H9 (cell line): ENCODE measurements at regions not wholly inside any gene's neighbourhood (a gene's known extent, or its start where the extent isn't known, plus 50 kb on each side); places are given as distances from the start of the nearest gene placed in this dataset.

ENCODE experiments used
- DNase-seq: peaks from one replicate; pipeline ENCODE4 v3.0.0-alpha.2; 2017
- H2AFZ ChIP-seq: one replicate; pipeline ENCODE4 v1.6.1; 2013; ENCODE audit warnings: mild to moderate bottlenecking, low read length, control low read depth, moderate library complexity
- H2AK5ac ChIP-seq: 2 replicates; pipeline ENCODE4 v1.6.1; 2013; ENCODE audit warnings: low read length, control low read depth, mixed read lengths; ENCODE audit not compliant: insufficient read length
- H2BK120ac ChIP-seq: one replicate; pipeline ENCODE4 v1.6.1; 2013; ENCODE audit warnings: low read depth, mild to moderate bottlenecking, low read length, control low read depth, inconsistent platforms; ENCODE audit not compliant: poor library complexity, severe bottlenecking
- H2BK12ac ChIP-seq: 2 replicates; pipeline ENCODE4 v1.6.1; 2013; ENCODE audit warnings: low read length, control low read depth, mixed read lengths, low read depth; ENCODE audit not compliant: insufficient read length
- H2BK15ac ChIP-seq: 2 replicates; pipeline ENCODE4 v1.6.1; 2013; ENCODE audit warnings: low read depth, low read length, control low read depth
- H2BK20ac ChIP-seq: one replicate; pipeline ENCODE4 v1.6.1; 2013; ENCODE audit warnings: low read depth, mild to moderate bottlenecking, low read length, control low read depth, inconsistent platforms; ENCODE audit not compliant: poor library complexity, severe bottlenecking
- H2BK5ac ChIP-seq: 2 replicates; pipeline ENCODE4 v1.6.1; 2013; ENCODE audit warnings: low read length, control low read depth, mixed read lengths; ENCODE audit not compliant: insufficient read length
- H3K14ac ChIP-seq: 2 replicates; pipeline ENCODE4 v1.6.1; 2013; ENCODE audit warnings: low read length, control low read depth; ENCODE audit not compliant: insufficient read depth
- H3K18ac ChIP-seq: 2 replicates; pipeline ENCODE4 v1.6.1; 2013; ENCODE audit warnings: low read depth, mild to moderate bottlenecking, mixed read lengths, low read length, control low read depth; ENCODE audit not compliant: insufficient read length
- H3K23ac ChIP-seq: 2 replicates; pipeline ENCODE4 v1.6.1; 2013; ENCODE audit warnings: low read length, control low read depth, mixed read lengths, low read depth; ENCODE audit not compliant: insufficient read length
- H3K23me2 ChIP-seq: 2 replicates; pipeline ENCODE4 v1.6.1; 2013; ENCODE audit warnings: low read depth, mild to moderate bottlenecking, mixed read lengths, low read length, control low read depth; ENCODE audit not compliant: insufficient read length, poor library complexity, severe bottlenecking
- H3K27ac ChIP-seq: 2 replicates; pipeline ENCODE4 v1.5.1; 2013; ENCODE audit warnings: low read length, control low read depth, mixed read lengths, low read depth; ENCODE audit not compliant: insufficient read length
- H3K27me3 ChIP-seq: 2 replicates; pipeline ENCODE4 v1.6.1; 2013; ENCODE audit warnings: low read length, control low read depth, inconsistent platforms; ENCODE audit not compliant: insufficient read depth
- H3K4ac ChIP-seq: 2 replicates; pipeline ENCODE4 v1.6.1; 2013; ENCODE audit warnings: low read depth, mild to moderate bottlenecking, control low read depth, inconsistent platforms, low read length, moderate library complexity
- H3K4me1 ChIP-seq: 2 replicates; pipeline ENCODE4 v1.6.1; 2013; ENCODE audit warnings: low read length, control low read depth, inconsistent platforms; ENCODE audit not compliant: insufficient read depth
- H3K4me2 ChIP-seq: 2 replicates; pipeline ENCODE4 v1.6.1; 2013; ENCODE audit warnings: low read length, control low read depth, mixed read lengths; ENCODE audit not compliant: insufficient read length, insufficient read depth
- H3K56ac ChIP-seq: 2 replicates; pipeline ENCODE4 v1.6.1; 2013; ENCODE audit warnings: low read depth, mild to moderate bottlenecking, mixed read lengths, low read length, control low read depth; ENCODE audit not compliant: insufficient read length
- H3K79me1 ChIP-seq: 2 replicates; pipeline ENCODE4 v1.6.1; 2013; ENCODE audit warnings: low read depth, mild to moderate bottlenecking, moderate library complexity, low read length, control low read depth, inconsistent platforms; ENCODE audit not compliant: insufficient read depth, poor library complexity, severe bottlenecking
- H3K79me2 ChIP-seq: 2 replicates; pipeline ENCODE4 v1.6.1; 2013; ENCODE audit warnings: low read length, control low read depth, inconsistent platforms; ENCODE audit not compliant: insufficient read depth
- H3K9ac ChIP-seq: 2 replicates; pipeline ENCODE4 v1.6.1; 2013; ENCODE audit warnings: low read length, control low read depth, mixed read lengths; ENCODE audit not compliant: insufficient read length; ENCODE audit errors: extremely low read depth
- H3K9me3 ChIP-seq: one replicate; pipeline ENCODE4 v1.6.1; 2013; ENCODE audit warnings: low read depth, low read length, inconsistent platforms; ENCODE audit not compliant: control insufficient read depth
- H3T11ph ChIP-seq: one replicate; pipeline ENCODE4 v1.6.1; 2013; ENCODE audit warnings: mild to moderate bottlenecking, low read length, control low read depth, inconsistent platforms
- H4K20me1 ChIP-seq: one replicate; pipeline ENCODE4 v1.6.1; 2013; ENCODE audit not compliant: control insufficient read depth, insufficient read length, insufficient read depth
- H4K5ac ChIP-seq: 2 replicates; pipeline ENCODE4 v1.6.1; 2013; ENCODE audit warnings: low read depth, mild to moderate bottlenecking, mixed read lengths, low read length, control low read depth; ENCODE audit not compliant: insufficient read length
- H4K8ac ChIP-seq: replicated peaks from 2 replicates; pipeline ENCODE4 v1.6.1; 2013; ENCODE audit warnings: low read length, control low read depth, mixed read lengths, low read depth; ENCODE audit not compliant: insufficient read length
- H4K91ac ChIP-seq: 2 replicates; pipeline ENCODE4 v1.6.1; 2013; ENCODE audit warnings: low read depth, mild to moderate bottlenecking, moderate library complexity, mixed read lengths, low read length, control low read depth; ENCODE audit not compliant: insufficient read length
- H3K27ac Mint-ChIP-seq, 3 experiments: 2 replicates in 2 of 3; 3 replicates in 1 of 3; pipeline ENCODE4 v1.8.0; 2020 to 2021; ENCODE audit warnings: mixed read lengths in 3 of 3, mild to moderate bottlenecking in 1 of 3, moderate library complexity in 1 of 3
- H3K27me3 Mint-ChIP-seq: 2 replicates; pipeline ENCODE4 v1.8.0; 2021; ENCODE audit warnings: low read depth, mild to moderate bottlenecking, moderate library complexity, mixed read lengths
- H3K36me3 Mint-ChIP-seq, 3 experiments: 2 replicates in 2 of 3; 3 replicates in 1 of 3; pipeline ENCODE4 v1.8.0; 2020 to 2021; ENCODE audit warnings: low read depth in 3 of 3, mixed read lengths in 3 of 3; ENCODE audit not compliant: insufficient read depth in 1 of 3
- H3K4me1 Mint-ChIP-seq, 2 experiments: 2 replicates each; pipeline ENCODE4 v1.8.0; 2020; ENCODE audit warnings: mixed read lengths in 2 of 2
- H3K4me3 Mint-ChIP-seq, 2 experiments: 2 replicates in 1 of 2; 3 replicates in 1 of 2; pipeline ENCODE4 v1.8.0; 2020 to 2021; ENCODE audit warnings: mild to moderate bottlenecking in 2 of 2, mixed read lengths in 2 of 2, moderate library complexity in 1 of 2
- H3K9me3 Mint-ChIP-seq, 2 experiments: 2 replicates in 1 of 2; 3 replicates in 1 of 2; pipeline ENCODE4 v1.8.0; 2020; ENCODE audit warnings: mild to moderate bottlenecking in 2 of 2, mixed read lengths in 2 of 2, moderate library complexity in 1 of 2
- WGBS: extraction: QIAGEN DNeasy Blood & Tissue Kit; methylation state at CpG from one replicate; pipeline ENCODE4 v1.1.7; 2013; ENCODE audit warnings: missing lambda C conversion rate, low lambda C conversion rate, mixed read lengths; ENCODE audit not compliant: insufficient read length; ENCODE audit errors: extremely low coverage; 5-methylcytosine and 5-hydroxymethylcytosine counted together
- TF ChIP-seq, protein P1 (sequence below): fragments of 200-600 bp; sonication (generic); conservative IDR thresholded peaks from 3 replicates; pipeline ENCODE4 v1.8.0; 2021; ENCODE audit warnings: antibody characterized with exemption, mild to moderate bottlenecking

- Histone ChIP-seq H3K4me1 (no peaks in the 10 kb centered on the region; the same call in 1 of the 2 replicates), H3K79me2 (no peaks in the 10 kb centered on the region), H2BK120ac (no peak overlapping the region), H3K23me2 (no peaks in the 10 kb centered on the region), H4K20me1 (no peaks in the 10 kb centered on the region), H4K5ac (no peak overlapping the region), H3T11ph (no peak overlapping the region), H4K91ac (no peak overlapping the region), H3K27me3 (no peaks in the 10 kb centered on the region), H3K79me1 (no peaks in the 10 kb centered on the region), H2BK15ac (no peak overlapping the region), H3K56ac (no peak overlapping the region), H2BK5ac (no peak overlapping the region), H3K9me3 (no peaks in the 10 kb centered on the region), H2BK12ac (no peak overlapping the region), H3K4ac (no peak overlapping the region), H3K27ac (no peak overlapping the region), H3K4me2 (no peak overlapping the region), H3K9ac (no peak overlapping the region), H2AFZ (no peak overlapping the region), H3K14ac (no peak overlapping the region), H2BK20ac (no peak overlapping the region), H3K18ac (no peak overlapping the region), H2AK5ac (no peak overlapping the region), H4K8ac (no peak overlapping the region), H3K23ac (no peak overlapping the region)
- Mint-ChIP-seq H3K4me1 (peaks cover 16 to 26% of the 10 kb centered on the region in 2 experiments), H3K27ac (no peak overlapping the region), H3K4me3 (no peak overlapping the region), H3K9me3 (no peaks in the 10 kb centered on the region), H3K27me3 (peaks cover 4% of the 10 kb centered on the region), H3K36me3 (no peaks in the 10 kb centered on the region)
- DNase-seq = no peak
- TF ChIP-seq, protein P1, sequence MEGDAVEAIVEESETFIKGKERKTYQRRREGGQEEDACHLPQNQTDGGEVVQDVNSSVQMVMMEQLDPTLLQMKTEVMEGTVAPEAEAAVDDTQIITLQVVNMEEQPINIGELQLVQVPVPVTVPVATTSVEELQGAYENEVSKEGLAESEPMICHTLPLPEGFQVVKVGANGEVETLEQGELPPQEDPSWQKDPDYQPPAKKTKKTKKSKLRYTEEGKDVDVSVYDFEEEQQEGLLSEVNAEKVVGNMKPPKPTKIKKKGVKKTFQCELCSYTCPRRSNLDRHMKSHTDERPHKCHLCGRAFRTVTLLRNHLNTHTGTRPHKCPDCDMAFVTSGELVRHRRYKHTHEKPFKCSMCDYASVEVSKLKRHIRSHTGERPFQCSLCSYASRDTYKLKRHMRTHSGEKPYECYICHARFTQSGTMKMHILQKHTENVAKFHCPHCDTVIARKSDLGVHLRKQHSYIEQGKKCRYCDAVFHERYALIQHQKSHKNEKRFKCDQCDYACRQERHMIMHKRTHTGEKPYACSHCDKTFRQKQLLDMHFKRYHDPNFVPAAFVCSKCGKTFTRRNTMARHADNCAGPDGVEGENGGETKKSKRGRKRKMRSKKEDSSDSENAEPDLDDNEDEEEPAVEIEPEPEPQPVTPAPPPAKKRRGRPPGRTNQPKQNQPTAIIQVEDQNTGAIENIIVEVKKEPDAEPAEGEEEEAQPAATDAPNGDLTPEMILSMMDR = no peak
- WGBS = no CpG with 5 or more reads among the region's 1 CpG
These were observed 347.1 kb downstream of the TNS1 start for GRCh38 chr2:217655651-217656050.
